ENCODE measurements at regions not wholly inside any gene's neighbourhood (a gene's known extent, or its start where the extent isn't known, plus 50 kb on each side); places are given as distances from the start of the nearest gene placed in this dataset.

- Histone ChIP-seq H3K9ac (ENCODE audit: low read length) (no peak overlapping the region), H3K36me3 (ENCODE audit: insufficient read depth, low read length) (no peaks in the 10 kb centered on the region), H3K4me1 (ENCODE audit: insufficient read depth, low read length, severe bottlenecking) (no peaks in the 10 kb centered on the region)
Measured at GRCh38 chr4:128355305-128355704, 67.7 kb upstream of the PGRMC2 start.

GRCh38 chr4:128354205-128354821 is 66.7 kb upstream of the PGRMC2 start:
- no peak overlapping the region for H2AFZ ChIP-seq (ENCODE audit: low read length)
- no peaks in the 10 kb centered on the region for H3F3A ChIP-seq (ENCODE audit: insufficient read depth, low read length)
- no peaks in the 10 kb centered on the region for H3K27me3 ChIP-seq (ENCODE audit: insufficient read depth, low read length)
- H3K36me3 ChIP-seq (ENCODE audit: insufficient read depth, low read length) = no peaks in the 10 kb centered on the region
- H3K27ac ChIP-seq (ENCODE audit: low read depth, low read length, poor library complexity, severe bottlenecking) = no peak overlapping the region
- no peak overlapping the region for H3K4me2 ChIP-seq (ENCODE audit: low read length)
- no peak overlapping the region for H3K4me3 ChIP-seq (ENCODE audit: low read depth, low read length, poor library complexity, severe bottlenecking)
- no peaks in the 10 kb centered on the region for H3K9me3 ChIP-seq (ENCODE audit: low read length)
- H3K9ac ChIP-seq (ENCODE audit: low read length) = no peak overlapping the region
- H3K9me2 ChIP-seq (ENCODE audit: low read depth, low read length) = no peaks in the 10 kb centered on the region
- H3K4me1 ChIP-seq (ENCODE audit: insufficient read depth, low read length, severe bottlenecking) = no peaks in the 10 kb centered on the region
- no peaks in the 10 kb centered on the region for H3K79me2 ChIP-seq (ENCODE audit: insufficient read depth, low read length)
- TF ChIP-seq EZH2 (IDR thresholded peaks at IDR 0.05; ENCODE audit: borderline replicate concordance, low read length) (no peak), CTCF (IDR thresholded peaks at IDR 0.05; ENCODE audit: low read length) (no peak)
- no peaks in the 10 kb centered on the region for H4K20me1 ChIP-seq (ENCODE audit: insufficient read depth, low read length)

More at GRCh38 chr4:128355305-128355704, 67.7 kb upstream of the PGRMC2 start:
- H3K9me3 ChIP-seq (ENCODE audit: low read length) = no peaks in the 10 kb centered on the region
- no peaks in the 10 kb centered on the region for H3K79me2 ChIP-seq (ENCODE audit: insufficient read depth, low read length)
- no peak for TF ChIP-seq CTCF (IDR thresholded peaks at IDR 0.05; ENCODE audit: low read length)
- no peak for TF ChIP-seq EZH2 (IDR thresholded peaks at IDR 0.05; ENCODE audit: borderline replicate concordance, low read length)
- no peaks in the 10 kb centered on the region for H3F3A ChIP-seq (ENCODE audit: insufficient read depth, low read length)
- H2AFZ ChIP-seq (ENCODE audit: low read length) = no peak overlapping the region
- H3K4me3 ChIP-seq (ENCODE audit: low read depth, low read length, poor library complexity, severe bottlenecking) = no peak overlapping the region
- no peaks in the 10 kb centered on the region for H3K9me2 ChIP-seq (ENCODE audit: low read depth, low read length)
- no peaks in the 10 kb centered on the region for H4K20me1 ChIP-seq (ENCODE audit: insufficient read depth, low read length)
- H3K27ac ChIP-seq (ENCODE audit: low read depth, low read length, poor library complexity, severe bottlenecking) = no peak overlapping the region
- H3K27me3 ChIP-seq (ENCODE audit: insufficient read depth, low read length) = no peaks in the 10 kb centered on the region
- H3K4me2 ChIP-seq (ENCODE audit: low read length) = no peak overlapping the region

- Histone ChIP-seq H3K4me1 (ENCODE audit: insufficient read depth, low read length, severe bottlenecking) (no peaks in the 10 kb centered on the region), H3K79me2 (ENCODE audit: insufficient read depth, low read length) (no peaks in the 10 kb centered on the region), H4K20me1 (ENCODE audit: insufficient read depth, low read length) (no peaks in the 10 kb centered on the region), H3K9me2 (ENCODE audit: low read depth, low read length) (no peaks in the 10 kb centered on the region), H2AFZ (ENCODE audit: low read length) (no peak overlapping the region), H3K4me3 (ENCODE audit: low read depth, low read length, poor library complexity, severe bottlenecking) (no peak overlapping the region), H3K4me2 (ENCODE audit: low read length) (no peak overlapping the region), H3K9ac (ENCODE audit: low read length) (no peak overlapping the region), H3K9me3 (ENCODE audit: low read length) (no peaks in the 10 kb centered on the region), H3K36me3 (ENCODE audit: insufficient read depth, low read length) (no peaks in the 10 kb centered on the region), H3F3A (ENCODE audit: insufficient read depth, low read length) (no peaks in the 10 kb centered on the region), H3K27ac (ENCODE audit: low read depth, low read length, poor library complexity, severe bottlenecking) (no peak overlapping the region), H3K27me3 (ENCODE audit: insufficient read depth, low read length) (no peaks in the 10 kb centered on the region)
- TF ChIP-seq CTCF (IDR thresholded peaks at IDR 0.05; ENCODE audit: low read length) = no peak
- TF ChIP-seq EZH2 (IDR thresholded peaks at IDR 0.05; ENCODE audit: borderline replicate concordance, low read length) = no peak
Measured at GRCh38 chr4:128353791-128354190, 66.2 kb upstream of the PGRMC2 start.
